ENCODE measurements at regions not wholly inside any gene's neighbourhood (a gene's known extent, or its start where the extent isn't known, plus 50 kb on each side); places are given as distances from the start of the nearest gene placed in this dataset.
"Not testable (repeated sequence)": the region's sequence is repeated elsewhere in the genome, so short reads cannot be mapped to it uniquely, and the experiment has no call there.

- DNase-seq (ENCODE audit: low read depth in 3 of 3, low spot score in 1 of 3) = no peak
These were observed 652.8 kb upstream of the CITED2 start for GRCh38 chr6:140027219-140027618.

GRCh38 chr6:140026546-140026945 lies 652.1 kb upstream of the CITED2 start:
- no peak for DNase-seq (ENCODE audit: low read depth in 3 of 3, low spot score in 1 of 3)

GRCh38 chr6:140025171-140025570 lies 650.7 kb upstream of the CITED2 start:
- DNase-seq (ENCODE audit: low read depth in 3 of 3, low spot score in 1 of 3) = no peak

GRCh38 chr6:140020207-140020791 lies 645.9 kb upstream of the CITED2 start:
- no peak for DNase-seq (ENCODE audit: low read depth in 3 of 3, low spot score in 1 of 3)

GRCh38 chr6:140018588-140018987 lies 644.1 kb upstream of the CITED2 start:
- DNase-seq (ENCODE audit: low read depth in 3 of 3, low spot score in 1 of 3) = no peak

- DNase-seq (ENCODE audit: low read depth in 3 of 3, low spot score in 1 of 3) = no peak
These were observed 643.0 kb upstream of the CITED2 start for GRCh38 chr6:140017470-140017869.

- no peak for DNase-seq (ENCODE audit: low read depth in 3 of 3, low spot score in 1 of 3)
These were observed 637.7 kb upstream of the CITED2 start for GRCh38 chr6:140012150-140012549.

GRCh38 chr6:140011537-140011936 lies 637.1 kb upstream of the CITED2 start:
- DNase-seq (ENCODE audit: low read depth in 3 of 3, low spot score in 1 of 3) = no peak

- no peak for DNase-seq (ENCODE audit: low read depth in 3 of 3, low spot score in 1 of 3)
These were observed 634.8 kb upstream of the CITED2 start for GRCh38 chr6:140009286-140009685.

GRCh38 chr6:140007525-140007924 lies 633.1 kb upstream of the CITED2 start:
- no peak for DNase-seq (ENCODE audit: low read depth in 3 of 3, low spot score in 1 of 3)

- DNase-seq (ENCODE audit: low read depth in 3 of 3, low spot score in 1 of 3) = no peak
These were observed 628.8 kb upstream of the CITED2 start for GRCh38 chr6:140003217-140003616.

GRCh38 chr6:140002396-140003022 lies 628.1 kb upstream of the CITED2 start:
- DNase-seq (ENCODE audit: low read depth in 3 of 3, low spot score in 1 of 3) = no peak

GRCh38 chr6:140001821-140002341 lies 627.4 kb upstream of the CITED2 start:
- no peak for DNase-seq (ENCODE audit: low read depth in 3 of 3, low spot score in 1 of 3)

- no peak for DNase-seq (ENCODE audit: low read depth in 3 of 3, low spot score in 1 of 3)
These were observed 626.6 kb upstream of the CITED2 start for GRCh38 chr6:140001005-140001404.

GRCh38 chr6:139999661-140000060 lies 625.2 kb upstream of the CITED2 start:
- DNase-seq (ENCODE audit: low read depth in 3 of 3, low spot score in 1 of 3) = not testable (repeated sequence)

GRCh38 chr6:139998478-139998877 lies 624.0 kb upstream of the CITED2 start:
- DNase-seq (ENCODE audit: low read depth in 3 of 3, low spot score in 1 of 3) = not testable (repeated sequence)

GRCh38 chr6:139996253-139996834 lies 621.9 kb upstream of the CITED2 start:
- DNase-seq (ENCODE audit: low read depth in 3 of 3, low spot score in 1 of 3) = no peak

GRCh38 chr6:139994998-139995397 lies 620.5 kb upstream of the CITED2 start:
- DNase-seq (ENCODE audit: low read depth in 3 of 3, low spot score in 1 of 3) = no peak

GRCh38 chr6:139990856-139991465 lies 616.5 kb upstream of the CITED2 start:
- DNase-seq (ENCODE audit: low read depth in 3 of 3, low spot score in 1 of 3) = no peak

- no peak for DNase-seq (ENCODE audit: low read depth in 3 of 3, low spot score in 1 of 3)
These were observed 615.7 kb upstream of the CITED2 start for GRCh38 chr6:139990026-139990686.

- DNase-seq (ENCODE audit: low read depth in 3 of 3, low spot score in 1 of 3) = no peak
These were observed 614.2 kb upstream of the CITED2 start for GRCh38 chr6:139988685-139989084.

- no peak for DNase-seq (ENCODE audit: low read depth in 3 of 3, low spot score in 1 of 3)
These were observed 612.6 kb upstream of the CITED2 start for GRCh38 chr6:139987091-139987490.
